H1 (cell line): ENCODE measurements at regions not wholly inside any gene's neighbourhood (a gene's known extent, or its start where the extent isn't known, plus 50 kb on each side); places are given as distances from the start of the nearest gene placed in this dataset.

Experiments
- CBX5 ChIP-seq: fragments of 300-800, 300-1000 bp; sonication (generic); IDR thresholded peaks from 2 replicates; pipeline ENCODE4 v1.7.1; 2016; ENCODE audit warnings: antibody characterized with exemption, low read length, low read depth
- CHD7 ChIP-seq: fragments of 300-600 bp; sonication (generic); IDR thresholded peaks from 2 replicates; pipeline ENCODE4 v1.7.1; 2012; ENCODE audit warnings: low read length, moderate library complexity, mild to moderate bottlenecking, inconsistent platforms; ENCODE audit not compliant: insufficient replicate concordance
- CTBP2 ChIP-seq: IDR thresholded peaks from 2 replicates; pipeline ENCODE4 v1.7.0; 2011; ENCODE audit warnings: borderline replicate concordance, mild to moderate bottlenecking, moderate library complexity, mixed read lengths, low read length; ENCODE audit not compliant: insufficient read depth, insufficient read length
- HDAC2 ChIP-seq, 2 experiments: fragments of 300-600 bp in 1 of 2; sonication (generic) in 1 of 2; IDR thresholded peaks; 2 replicates each; pipeline ENCODE4 v1.6.1; 2011 to 2012; ENCODE audit warnings: low read depth in 2 of 2, low read length in 2 of 2, mild to moderate bottlenecking in 2 of 2, moderate library complexity in 2 of 2, borderline replicate concordance in 1 of 2, inconsistent platforms in 1 of 2
- POU5F1 ChIP-seq: IDR thresholded peaks from 2 replicates; pipeline ENCODE4 v1.6.1; 2011; ENCODE audit warnings: low read depth, mild to moderate bottlenecking, low read length, moderate library complexity
- SAP30 ChIP-seq: fragments of 300-600 bp; sonication (generic); IDR thresholded peaks from 2 replicates; pipeline ENCODE4 v1.7.1; 2012; ENCODE audit warnings: low read length, moderate library complexity, mild to moderate bottlenecking, inconsistent platforms; ENCODE audit not compliant: insufficient read depth, insufficient replicate concordance
- SIX5 ChIP-seq: IDR thresholded peaks from 2 replicates; pipeline ENCODE4 v1.6.1; 2011; ENCODE audit warnings: mild to moderate bottlenecking, low read depth, low read length
- TCF12 ChIP-seq: IDR thresholded peaks from 2 replicates; pipeline ENCODE4 v1.6.1; 2011; ENCODE audit warnings: low read depth, mild to moderate bottlenecking, low read length
- ZNF274 ChIP-seq: IDR thresholded peaks from 2 replicates; pipeline ENCODE4 v1.7.0; 2012; ENCODE audit warnings: low read length, borderline replicate concordance; ENCODE audit errors: extremely low read depth

- TF ChIP-seq CHD7 (no peak), CBX5 (no peak), ZNF274 (no peak), HDAC2 (IDR thresholded peaks at IDR 0.05; ENCODE audit: borderline replicate concordance in 1 of 2, low read depth in 2 of 2, low read length in 2 of 2) (no peak), SAP30 (no peak), POU5F1 (no peak), CTBP2 (no peak), SIX5 (no peak), TCF12 (no peak)
- TF ChIP-seq, all 59 proteins: peak for 0
Measured at GRCh38 chr3:59514865-59515482, 465.1 kb upstream of the CFAP20DC start (continued).
